PC-9 (cell line): ENCODE measurements at regions not wholly inside any gene's neighbourhood (a gene's known extent, or its start where the extent isn't known, plus 50 kb on each side); places are given as distances from the start of the nearest gene placed in this dataset.

Source experiments
- BruUV-seq: library from RNA; stranded (reverse); fragments of 400-500 nt; replicated peaks from 2 replicates; lab custom pipeline; 2021; lab: Mats Ljungman, UMichigan
- CTCF ChIA-PET: fragments of 300-600 bp; sonication (Branson Sonifier 250); formaldehyde crosslinking; loops from one replicate; lab custom pipeline; 2022; ENCODE audit warnings: antibody characterized with exemption; lab: Charles Lee
- POLR2A ChIA-PET: fragments of 300-600 bp; sonication (Branson Sonifier 250); formaldehyde crosslinking; loops from one replicate; lab custom pipeline; 2022; ENCODE audit warnings: antibody characterized with exemption; ENCODE audit not compliant: unreplicated experiment; lab: Charles Lee
- DNase-seq, 2 experiments: peaks; one replicate each; pipeline versions ENCODE4 v3.0.0 to v3.0.0-alpha.2; 2015 to 2022; ENCODE audit warnings: mixed read lengths in 1 of 2
- H2AFZ ChIP-seq: fragments of 200-600 bp; sonication (generic); 2 replicates; pipeline ENCODE4 v1.8.1; 2017; ENCODE audit warnings: antibody characterized with exemption
- H3F3A ChIP-seq: fragments of 200-600 bp; sonication (generic); 2 replicates; pipeline ENCODE4 v1.8.1; 2017; ENCODE audit warnings: antibody characterized with exemption, mild to moderate bottlenecking, low read depth; ENCODE audit not compliant: insufficient read depth
- H3K27ac ChIP-seq: fragments of 200-600 bp; sonication (generic); 2 replicates; pipeline ENCODE4 v1.6.1; 2016; ENCODE audit warnings: mixed run types
- H3K27me3 ChIP-seq: fragments of 200-600 bp; sonication (generic); 2 replicates; pipeline ENCODE4 v1.6.1; 2016; ENCODE audit warnings: low read depth, mixed run types; ENCODE audit not compliant: insufficient read depth
- H3K36me3 ChIP-seq: fragments of 200-600 bp; sonication (generic); 2 replicates; pipeline ENCODE4 v1.6.1; 2016; ENCODE audit warnings: low read depth, mixed run types
- H3K4me1 ChIP-seq: fragments of 200-600 bp; sonication (generic); replicated peaks from 2 replicates; pipeline ENCODE4 v1.6.1; 2016; ENCODE audit warnings: mixed run types; ENCODE audit not compliant: insufficient read depth
- H3K4me2 ChIP-seq: fragments of 200-600 bp; sonication (generic); 2 replicates; pipeline ENCODE4 v1.6.1; 2017; ENCODE audit warnings: mixed run types
- H3K4me3 ChIP-seq: fragments of 200-600 bp; sonication (generic); 2 replicates; pipeline ENCODE4 v1.6.1; 2016; ENCODE audit warnings: mixed run types
- H3K79me2 ChIP-seq: fragments of 200-600 bp; sonication (generic); 2 replicates; pipeline ENCODE4 v1.6.1; 2017; ENCODE audit warnings: low read depth, mixed run types
- H3K9me2 ChIP-seq: fragments of 200-600 bp; sonication (generic); 2 replicates; pipeline ENCODE4 v1.8.1; 2017; ENCODE audit warnings: mild to moderate bottlenecking; ENCODE audit not compliant: insufficient read depth
- H3K9me3 ChIP-seq: fragments of 200-600 bp; sonication (generic); 2 replicates; pipeline ENCODE4 v1.8.1; 2016; ENCODE audit warnings: low read depth; ENCODE audit not compliant: insufficient read depth
- H4K20me1 ChIP-seq: fragments of 200-600 bp; sonication (generic); 2 replicates; pipeline ENCODE4 v1.8.1; 2017; ENCODE audit not compliant: insufficient read depth
- CTCF ChIP-seq: fragments of 200-600 bp; sonication (generic); conservative IDR thresholded peaks from 2 replicates; pipeline ENCODE4 v1.6.1; 2017; ENCODE audit warnings: mixed run types, antibody characterized with exemption, mild to moderate bottlenecking, moderate library complexity
- EZH2 ChIP-seq: fragments of 200-600 bp; sonication (generic); IDR thresholded peaks from 2 replicates; pipeline ENCODE4 v1.8.0; 2017; ENCODE audit warnings: antibody characterized with exemption, low read depth
- intact Hi-C: fragments of 100-400 bp; cut with micrococcal nuclease; formaldehyde crosslinking; loops from one replicate; pipeline ENCODE4 v1.10.0; 2022; ENCODE audit not compliant: unreplicated experiment

DNA sequence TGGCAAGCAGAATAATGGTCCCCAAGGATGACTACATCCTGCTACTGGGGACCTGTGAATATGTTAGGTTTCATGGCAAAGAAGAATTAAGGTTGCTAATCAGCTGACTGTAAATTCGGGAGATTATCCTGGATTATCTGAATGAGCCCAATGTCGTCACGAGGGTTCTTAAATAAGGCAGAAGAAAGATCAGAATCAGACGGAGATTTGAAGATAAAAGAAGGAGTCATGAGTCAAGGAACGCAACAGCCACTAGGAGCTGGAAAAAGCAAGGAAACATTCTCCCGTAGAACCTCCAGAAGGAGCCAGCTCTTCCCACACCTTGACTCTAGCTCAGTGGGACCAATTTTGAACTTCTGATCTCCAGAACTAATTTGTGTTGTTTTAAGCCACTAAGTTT, 82.9 kb upstream of the APBB1IP start:
- H3K4me2 ChIP-seq, result no peak overlapping the region
- no peaks in the 10 kb centered on the region for H3K27me3 ChIP-seq
- no peaks in the 10 kb centered on the region for H3K9me2 ChIP-seq
- TF ChIP-seq EZH2 (no peak), CTCF (no peak)
- no peak for DNase-seq
- no peaks in the 10 kb centered on the region for H3K4me1 ChIP-seq
- H3K9me3 ChIP-seq, result no peaks in the 10 kb centered on the region
- H3K27ac ChIP-seq, result no peak overlapping the region
- CTCF ChIA-PET, result no interaction called here
- no peaks in the 10 kb centered on the region for H4K20me1 ChIP-seq
- POLR2A ChIA-PET, result no interaction called here
- H3K4me3 ChIP-seq, result no peak overlapping the region
- no peaks in the 10 kb centered on the region for H3F3A ChIP-seq
- no TSS peak for BruUV-seq
- H3K79me2 ChIP-seq, result no peaks in the 10 kb centered on the region
- intact Hi-C loops, result no loop called here
- no peak overlapping the region for H2AFZ ChIP-seq
- no peaks in the 10 kb centered on the region for H3K36me3 ChIP-seq

GRCh38 chr10:26357203-26357602, 80.9 kb upstream of the APBB1IP start:
- no peak for DNase-seq
- no TSS peak for BruUV-seq
- H3F3A ChIP-seq, result no peaks in the 10 kb centered on the region
- H3K9me3 ChIP-seq, result no peaks in the 10 kb centered on the region
- POLR2A ChIA-PET, result no interaction called here
- intact Hi-C loops, result no loop called here
- TF ChIP-seq EZH2 (no peak), CTCF (no peak)
- H3K4me1 ChIP-seq, result no peaks in the 10 kb centered on the region
- no peaks in the 10 kb centered on the region for H3K27me3 ChIP-seq
- no peak overlapping the region for H3K4me2 ChIP-seq
- H3K27ac ChIP-seq, result no peak overlapping the region
- CTCF ChIA-PET, result no interaction called here
- H3K36me3 ChIP-seq, result no peaks in the 10 kb centered on the region
- H2AFZ ChIP-seq, result no peak overlapping the region
- no peaks in the 10 kb centered on the region for H4K20me1 ChIP-seq
- H3K79me2 ChIP-seq, result no peaks in the 10 kb centered on the region
- H3K9me2 ChIP-seq, result no peaks in the 10 kb centered on the region
- no peak overlapping the region for H3K4me3 ChIP-seq

DNA sequence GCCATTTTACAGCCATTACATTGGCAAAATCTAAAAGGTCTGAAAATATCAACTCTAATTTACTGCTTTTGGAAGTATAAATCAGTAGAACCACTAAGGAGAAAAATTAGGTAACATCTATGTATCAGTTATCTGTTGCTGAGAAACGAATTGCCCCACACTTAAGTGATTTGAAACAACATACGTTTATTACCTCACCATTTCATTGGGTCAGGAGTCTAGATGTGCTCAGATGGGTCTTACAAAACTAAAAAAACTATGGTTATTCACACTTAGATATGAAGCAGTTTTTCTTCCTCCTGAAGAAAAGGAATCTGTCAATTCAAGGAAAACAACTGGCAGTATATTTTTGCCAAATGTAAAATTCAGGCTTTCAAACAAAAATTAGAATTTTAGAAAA, 80.1 kb upstream of the APBB1IP start:
- Histone ChIP-seq H3K4me3 (no peak overlapping the region), H3K9me2 (no peaks in the 10 kb centered on the region), H3F3A (no peaks in the 10 kb centered on the region), H3K79me2 (no peaks in the 10 kb centered on the region), H3K27me3 (no peaks in the 10 kb centered on the region), H4K20me1 (no peaks in the 10 kb centered on the region), H3K4me1 (no peaks in the 10 kb centered on the region), H3K27ac (no peak overlapping the region), H3K36me3 (no peaks in the 10 kb centered on the region), H3K9me3 (no peaks in the 10 kb centered on the region), H2AFZ (no peak overlapping the region), H3K4me2 (no peak overlapping the region)
- ChIA-PET CTCF (no interaction called here), POLR2A (no interaction called here)
- intact Hi-C loops, result no loop called here
- no peak for TF ChIP-seq EZH2
- TF ChIP-seq CTCF, result no peak
- DNase-seq, result no peak
- no TSS peak for BruUV-seq
